ENCODE measurements at regions not wholly inside any gene's neighbourhood (a gene's known extent, or its start where the extent isn't known, plus 50 kb on each side); places are given as distances from the start of the nearest gene placed in this dataset.

DNA sequence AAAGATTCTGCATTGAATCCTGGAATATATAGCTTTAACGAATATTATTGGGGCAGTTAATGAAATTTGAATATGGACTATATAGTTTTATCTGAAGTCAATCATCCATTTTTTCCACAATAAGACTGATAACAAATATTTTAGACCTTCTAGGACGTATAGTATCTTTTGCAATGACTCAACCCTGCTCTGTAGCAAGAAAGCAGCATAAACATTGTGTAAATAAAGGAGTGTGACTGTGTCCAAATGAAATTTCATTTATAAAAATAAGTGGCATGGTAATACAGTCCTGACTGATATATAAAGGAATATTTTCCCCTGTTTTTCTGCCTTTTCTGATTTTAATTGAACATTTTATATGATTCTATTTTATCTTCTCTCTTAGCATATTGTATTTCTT is 947.7 kb upstream of the SLIT2 start:
- no peak overlapping the region for H2BK12ac ChIP-seq (ENCODE audit: low read length in 2 of 2)
- H3K18ac ChIP-seq (ENCODE audit: low read depth in 1 of 2, low read length in 2 of 2): no peak overlapping the region
- H2BK15ac ChIP-seq (ENCODE audit: low read depth, poor library complexity, severe bottlenecking): no peak overlapping the region
- DNase-seq: peak; percentile 41
- H3K36me3 ChIP-seq (ENCODE audit: control insufficient read depth in 1 of 2, insufficient read depth in 2 of 2, low read depth in 1 of 2, low read length in 2 of 2): no peaks in the 10 kb centered on the region
- H3K4ac ChIP-seq (ENCODE audit: low read depth in 1 of 2, low read length in 2 of 2): no peak overlapping the region
- no peak overlapping the region for H3K14ac ChIP-seq (ENCODE audit: low read length in 2 of 2)
- no peak overlapping the region for H3K27ac ChIP-seq (ENCODE audit: low read length, poor library complexity, severe bottlenecking)
- H3K4me2 ChIP-seq (ENCODE audit: low read length, poor library complexity, severe bottlenecking): no peak overlapping the region
- H3K79me1 ChIP-seq (replicated peaks; ENCODE audit: low read length, poor library complexity, severe bottlenecking): no peaks in the 10 kb centered on the region
- no peak overlapping the region for H3K4me3 ChIP-seq (ENCODE audit: insufficient read depth in 1 of 2, low read depth in 1 of 2, low read length in 2 of 2)
- no peak overlapping the region for H2BK120ac ChIP-seq (ENCODE audit: low read depth, low read length)
- no peak overlapping the region for H3K23ac ChIP-seq (ENCODE audit: low read length in 2 of 2)
- H3K4me1 ChIP-seq (ENCODE audit: control insufficient read depth, insufficient read depth, low read depth, low read length): no peaks in the 10 kb centered on the region
- no peak overlapping the region for H2BK5ac ChIP-seq (ENCODE audit: low read depth, low read length, poor library complexity, severe bottlenecking)
- no peak overlapping the region for H3K9ac ChIP-seq (ENCODE audit: low read length)
- no peaks in the 10 kb centered on the region for H3K9me3 ChIP-seq (ENCODE audit: control insufficient read depth, low read length)
- no peak overlapping the region for H4K8ac ChIP-seq (ENCODE audit: low read length)
- no peak overlapping the region for H2AFZ ChIP-seq (ENCODE audit: low read depth, low read length)
- no peaks in the 10 kb centered on the region for H3K27me3 ChIP-seq (ENCODE audit: control insufficient read depth in 1 of 2, insufficient read depth in 1 of 2, low read length in 2 of 2)
- WGBS: no CpG with 5 or more reads among the region's 2 CpGs
- H4K91ac ChIP-seq (ENCODE audit: low read length): no peak overlapping the region
- no peak overlapping the region for H2AK5ac ChIP-seq (ENCODE audit: low read length, severe bottlenecking)

DNA sequence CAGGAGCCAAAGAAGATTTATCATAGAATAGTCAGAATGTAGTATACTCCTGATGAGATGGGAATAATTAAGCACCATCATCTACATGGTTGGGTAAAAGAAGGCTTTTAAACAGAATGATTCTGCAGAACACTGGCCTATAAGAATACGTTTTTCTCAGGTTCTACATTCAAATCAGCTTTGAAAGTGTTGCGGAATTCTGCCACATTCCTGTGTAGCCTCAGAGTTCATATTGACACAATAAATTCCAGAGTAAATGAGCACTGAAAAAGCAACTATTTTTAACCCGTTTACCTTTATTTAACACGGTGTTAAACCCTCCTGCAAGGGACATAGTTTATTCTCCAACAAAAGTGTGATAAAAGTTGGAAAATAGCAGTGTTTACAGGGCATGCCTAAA is 950.2 kb upstream of the SLIT2 start:
- H3K4me1 ChIP-seq (ENCODE audit: control insufficient read depth, insufficient read depth, low read depth, low read length): no peaks in the 10 kb centered on the region
- H3K18ac ChIP-seq (ENCODE audit: low read depth in 1 of 2, low read length in 2 of 2): no peak overlapping the region
- no peaks in the 10 kb centered on the region for H3K27me3 ChIP-seq (ENCODE audit: control insufficient read depth in 1 of 2, insufficient read depth in 1 of 2, low read length in 2 of 2)
- no peak overlapping the region for H2BK5ac ChIP-seq (ENCODE audit: low read depth, low read length, poor library complexity, severe bottlenecking)
- 74% methylated on average over 2 of the region's 4 CpGs for WGBS
- H2BK120ac ChIP-seq (ENCODE audit: low read depth, low read length): no peak overlapping the region
- no peaks in the 10 kb centered on the region for H3K9me3 ChIP-seq (ENCODE audit: control insufficient read depth, low read length)
- H3K27ac ChIP-seq (ENCODE audit: low read length, poor library complexity, severe bottlenecking): no peak overlapping the region
- H2AFZ ChIP-seq (ENCODE audit: low read depth, low read length): no peak overlapping the region
- H3K23ac ChIP-seq (ENCODE audit: low read length in 2 of 2): no peak overlapping the region
- H3K4ac ChIP-seq (ENCODE audit: low read depth in 1 of 2, low read length in 2 of 2): no peak overlapping the region
- H3K4me3 ChIP-seq (ENCODE audit: insufficient read depth in 1 of 2, low read depth in 1 of 2, low read length in 2 of 2): no peak overlapping the region
- H3K14ac ChIP-seq (ENCODE audit: low read length in 2 of 2): no peak overlapping the region
- no peak overlapping the region for H2AK5ac ChIP-seq (ENCODE audit: low read length, severe bottlenecking)
- H3K4me2 ChIP-seq (ENCODE audit: low read length, poor library complexity, severe bottlenecking): no peak overlapping the region
- no peak overlapping the region for H4K8ac ChIP-seq (ENCODE audit: low read length)
- no peaks in the 10 kb centered on the region for H3K36me3 ChIP-seq (ENCODE audit: control insufficient read depth in 1 of 2, insufficient read depth in 2 of 2, low read depth in 1 of 2, low read length in 2 of 2)
- no peak overlapping the region for H4K91ac ChIP-seq (ENCODE audit: low read length)
- no peak overlapping the region for H3K9ac ChIP-seq (ENCODE audit: low read length)
- DNase-seq: peak; percentile 18
- H3K79me1 ChIP-seq (replicated peaks; ENCODE audit: low read length, poor library complexity, severe bottlenecking): no peaks in the 10 kb centered on the region
- H2BK15ac ChIP-seq (ENCODE audit: low read depth, poor library complexity, severe bottlenecking): no peak overlapping the region
- no peak overlapping the region for H2BK12ac ChIP-seq (ENCODE audit: low read length in 2 of 2)

- H3K27ac ChIP-seq (ENCODE audit: low read length, poor library complexity, severe bottlenecking): no peak overlapping the region
- H2AK5ac ChIP-seq (ENCODE audit: low read length, severe bottlenecking): no peak overlapping the region
- H3K18ac ChIP-seq (ENCODE audit: low read depth in 1 of 2, low read length in 2 of 2): no peak overlapping the region
- H3K4me3 ChIP-seq (ENCODE audit: insufficient read depth in 1 of 2, low read depth in 1 of 2, low read length in 2 of 2): no peak overlapping the region
- no peak overlapping the region for H4K91ac ChIP-seq (ENCODE audit: low read length)
- H3K9me3 ChIP-seq (ENCODE audit: control insufficient read depth, low read length): no peaks in the 10 kb centered on the region
- H2AFZ ChIP-seq (ENCODE audit: low read depth, low read length): no peak overlapping the region
- H3K14ac ChIP-seq (ENCODE audit: low read length in 2 of 2): no peak overlapping the region
- H2BK15ac ChIP-seq (ENCODE audit: low read depth, poor library complexity, severe bottlenecking): no peak overlapping the region
- no peak overlapping the region for H3K9ac ChIP-seq (ENCODE audit: low read length)
- no peak overlapping the region for H3K23ac ChIP-seq (ENCODE audit: low read length in 2 of 2)
- H3K4me2 ChIP-seq (ENCODE audit: low read length, poor library complexity, severe bottlenecking): no peak overlapping the region
- WGBS: 80% methylated on average over 1 of the region's 1 CpG
- DNase-seq: peak; percentile 27
- no peaks in the 10 kb centered on the region for H3K27me3 ChIP-seq (ENCODE audit: control insufficient read depth in 1 of 2, insufficient read depth in 1 of 2, low read length in 2 of 2)
- H2BK120ac ChIP-seq (ENCODE audit: low read depth, low read length): no peak overlapping the region
- no peak overlapping the region for H2BK12ac ChIP-seq (ENCODE audit: low read length in 2 of 2)
- H4K8ac ChIP-seq (ENCODE audit: low read length): no peak overlapping the region
- H2BK5ac ChIP-seq (ENCODE audit: low read depth, low read length, poor library complexity, severe bottlenecking): no peak overlapping the region
- no peaks in the 10 kb centered on the region for H3K4me1 ChIP-seq (ENCODE audit: control insufficient read depth, insufficient read depth, low read depth, low read length)
- H3K36me3 ChIP-seq (ENCODE audit: control insufficient read depth in 1 of 2, insufficient read depth in 2 of 2, low read depth in 1 of 2, low read length in 2 of 2): no peaks in the 10 kb centered on the region
- no peak overlapping the region for H3K4ac ChIP-seq (ENCODE audit: low read depth in 1 of 2, low read length in 2 of 2)
- H3K79me1 ChIP-seq (replicated peaks; ENCODE audit: low read length, poor library complexity, severe bottlenecking): no peaks in the 10 kb centered on the region
Measured at GRCh38 chr4:19300213-19300612, 951.5 kb upstream of the SLIT2 start.

DNA sequence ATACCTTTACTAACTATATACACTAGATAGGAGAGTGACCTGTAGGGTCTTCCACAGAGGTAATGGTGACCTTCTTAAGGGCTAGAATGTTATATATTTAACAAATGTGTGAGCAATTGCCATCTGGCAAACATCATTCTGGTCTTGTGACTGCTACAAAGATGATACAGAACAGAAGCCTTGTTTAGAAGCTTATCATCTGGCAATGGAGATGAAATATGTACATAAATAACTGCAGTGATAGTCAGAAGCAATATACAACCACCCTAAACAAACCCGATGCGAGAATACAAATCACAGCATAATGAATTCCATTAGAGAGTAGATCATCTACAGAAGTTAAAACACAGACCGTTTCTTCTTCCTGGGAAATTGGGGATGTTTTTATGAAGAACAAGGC is 952.7 kb upstream of the SLIT2 start:
- Histone ChIP-seq H3K9ac (ENCODE audit: low read length) (no peak overlapping the region), H3K4me3 (ENCODE audit: insufficient read depth in 1 of 2, low read depth in 1 of 2, low read length in 2 of 2) (no peak overlapping the region), H2AK5ac (ENCODE audit: low read length, severe bottlenecking) (no peak overlapping the region), H3K27ac (ENCODE audit: low read length, poor library complexity, severe bottlenecking) (no peak overlapping the region), H3K14ac (ENCODE audit: low read length in 2 of 2) (no peak overlapping the region), H3K4ac (ENCODE audit: low read depth in 1 of 2, low read length in 2 of 2) (no peak overlapping the region), H3K9me3 (ENCODE audit: control insufficient read depth, low read length) (peaks cover 9% of the 10 kb centered on the region), H2BK15ac (ENCODE audit: low read depth, poor library complexity, severe bottlenecking) (no peak overlapping the region), H3K79me1 (replicated peaks; ENCODE audit: low read length, poor library complexity, severe bottlenecking) (no peaks in the 10 kb centered on the region), H3K23ac (ENCODE audit: low read length in 2 of 2) (no peak overlapping the region), H4K91ac (ENCODE audit: low read length) (no peak overlapping the region), H2BK5ac (ENCODE audit: low read depth, low read length, poor library complexity, severe bottlenecking) (no peak overlapping the region), H2BK12ac (ENCODE audit: low read length in 2 of 2) (no peak overlapping the region), H3K18ac (ENCODE audit: low read depth in 1 of 2, low read length in 2 of 2) (no peak overlapping the region), H3K27me3 (ENCODE audit: control insufficient read depth in 1 of 2, insufficient read depth in 1 of 2, low read length in 2 of 2) (no peaks in the 10 kb centered on the region), H2AFZ (ENCODE audit: low read depth, low read length) (no peak overlapping the region), H2BK120ac (ENCODE audit: low read depth, low read length) (no peak overlapping the region), H3K36me3 (ENCODE audit: control insufficient read depth in 1 of 2, insufficient read depth in 2 of 2, low read depth in 1 of 2, low read length in 2 of 2) (no peaks in the 10 kb centered on the region), H4K8ac (ENCODE audit: low read length) (no peak overlapping the region), H3K4me1 (ENCODE audit: control insufficient read depth, insufficient read depth, low read depth, low read length) (no peaks in the 10 kb centered on the region), H3K4me2 (ENCODE audit: low read length, poor library complexity, severe bottlenecking) (no peak overlapping the region)
- DNase-seq: peak; percentile 78
- WGBS: 36% methylated on average over 1 of the region's 3 CpGs

All from mesenchymal stem cell (in vitro differentiated cells and primary cell).